A673 (cell line): ENCODE measurements at regions not wholly inside any gene's neighbourhood (a gene's known extent, or its start where the extent isn't known, plus 50 kb on each side); places are given as distances from the start of the nearest gene placed in this dataset.

Experiments
- BruUV-seq: library from RNA; stranded (reverse); fragments of 400-500 nt; replicated peaks from 2 replicates; lab custom pipeline; 2021; lab: Mats Ljungman, UMichigan
- CTCF ChIA-PET: fragments of 300-600 bp; sonication (Branson Sonifier 250); formaldehyde crosslinking; loops from one replicate; lab custom pipeline; 2022; ENCODE audit warnings: antibody characterized with exemption; lab: Charles Lee
- POLR2A ChIA-PET: fragments of 300-600 bp; sonication (Branson Sonifier 250); formaldehyde crosslinking; loops from one replicate; lab custom pipeline; 2022; ENCODE audit warnings: antibody characterized with exemption; ENCODE audit not compliant: low non-redundant PET; lab: Charles Lee
- DNase-seq: peaks from one replicate; pipeline ENCODE4 v3.0.0-alpha.2; 2015; ENCODE audit warnings: low spot score
- H3K27ac ChIP-seq: fragments of 200-600 bp; sonication (generic); 2 replicates; pipeline ENCODE4 v1.5.1; 2016; ENCODE audit warnings: mixed run types, low read depth, mild to moderate bottlenecking, mixed read lengths, antibody characterized with exemption, low read length; ENCODE audit not compliant: poor library complexity, severe bottlenecking
- H3K27me3 ChIP-seq: fragments of 200-600 bp; sonication (generic); replicated peaks from 2 replicates; pipeline ENCODE4 v1.6.1; 2017; ENCODE audit warnings: mixed run types, low read depth, mild to moderate bottlenecking, mixed read lengths, antibody characterized with exemption, low read length; ENCODE audit not compliant: insufficient read depth, poor library complexity
- H3K36me3 ChIP-seq: fragments of 200-600 bp; sonication (generic); 2 replicates; pipeline ENCODE4 v1.6.1; 2016; ENCODE audit warnings: mixed run types, mild to moderate bottlenecking, mixed read lengths, antibody characterized with exemption, low read length; ENCODE audit not compliant: insufficient read depth, poor library complexity, severe bottlenecking
- H3K4me1 ChIP-seq: fragments of 200-600 bp; sonication (generic); 2 replicates; pipeline ENCODE4 v1.6.1; 2017; ENCODE audit warnings: mixed run types, mild to moderate bottlenecking, mixed read lengths, antibody characterized with exemption, low read length; ENCODE audit not compliant: insufficient read depth, poor library complexity, severe bottlenecking
- H3K4me3 ChIP-seq: fragments of 200-600 bp; sonication (generic); 2 replicates; pipeline ENCODE4 v1.5.1; 2016; ENCODE audit warnings: low read depth, mixed run types, mild to moderate bottlenecking, mixed read lengths, low read length; ENCODE audit not compliant: poor library complexity, severe bottlenecking
- H3K9me3 ChIP-seq: fragments of 200-600 bp; sonication (generic); 2 replicates; pipeline ENCODE4 v1.6.1; 2016; ENCODE audit warnings: mixed run types, low read depth, mild to moderate bottlenecking, mixed read lengths, antibody characterized with exemption, low read length; ENCODE audit not compliant: poor library complexity, severe bottlenecking
- CTCF ChIP-seq: fragments of 300-800, 200-600 bp; sonication (generic); conservative IDR thresholded peaks from 2 replicates; pipeline ENCODE4 v1.5.1; 2017; ENCODE audit warnings: low read depth, mild to moderate bottlenecking, antibody characterized with exemption, low read length, moderate library complexity, mixed read lengths
- EZH2 ChIP-seq: fragments of 200-600 bp; sonication (generic); IDR thresholded peaks from 2 replicates; pipeline ENCODE4 v1.6.1; 2017; ENCODE audit warnings: borderline replicate concordance, low read depth, mild to moderate bottlenecking, mixed read lengths, antibody characterized with exemption, low read length; ENCODE audit not compliant: poor library complexity, severe bottlenecking
- intact Hi-C: fragments of 100-400 bp; cut with micrococcal nuclease; formaldehyde crosslinking; loops from one replicate; pipeline ENCODE4 v1.10.0; 2022; ENCODE audit not compliant: unreplicated experiment

- H3K4me1 ChIP-seq: no peaks in the 10 kb centered on the region
- no TSS peak for BruUV-seq
- TF ChIP-seq EZH2 (no peak), CTCF (no peak)
- H3K9me3 ChIP-seq: no peaks in the 10 kb centered on the region
- H3K27ac ChIP-seq: no peak overlapping the region
- CTCF ChIA-PET: no interaction called here
- no peaks in the 10 kb centered on the region for H3K27me3 ChIP-seq
- DNase-seq: no peak
- H3K36me3 ChIP-seq: no peaks in the 10 kb centered on the region
- no peak overlapping the region for H3K4me3 ChIP-seq
- POLR2A ChIA-PET: no interaction called here
- intact Hi-C loops: no loop called here
Observed at GRCh38 chr6:151682251-151682650, 125.2 kb upstream of the ESR1 start.

GRCh38 chr6:151682922-151683321 is 124.6 kb upstream of the ESR1 start:
- intact Hi-C loops: no loop called here
- H3K27ac ChIP-seq: no peak overlapping the region
- no TSS peak for BruUV-seq
- no peaks in the 10 kb centered on the region for H3K36me3 ChIP-seq
- H3K9me3 ChIP-seq: no peaks in the 10 kb centered on the region
- CTCF ChIA-PET: no interaction called here
- no peak for TF ChIP-seq EZH2
- no peak for TF ChIP-seq CTCF
- no peaks in the 10 kb centered on the region for H3K4me1 ChIP-seq
- POLR2A ChIA-PET: no interaction called here
- DNase-seq: no peak
- H3K27me3 ChIP-seq: no peaks in the 10 kb centered on the region
- H3K4me3 ChIP-seq: no peak overlapping the region

GRCh38 chr6:151683381-151683780 is 124.1 kb upstream of the ESR1 start:
- CTCF ChIA-PET: no interaction called here

More at GRCh38 chr6:151683381-151683780, 124.1 kb upstream of the ESR1 start:
- Histone ChIP-seq H3K27me3 (no peaks in the 10 kb centered on the region), H3K9me3 (no peaks in the 10 kb centered on the region), H3K4me1 (no peaks in the 10 kb centered on the region), H3K27ac (no peak overlapping the region), H3K4me3 (no peak overlapping the region), H3K36me3 (no peaks in the 10 kb centered on the region)
- POLR2A ChIA-PET: no interaction called here
- BruUV-seq: no TSS peak
- intact Hi-C loops: no loop called here
- no peak for TF ChIP-seq CTCF
- no peak for TF ChIP-seq EZH2
- DNase-seq: no peak
